ENCODE measurements at regions not wholly inside any gene's neighbourhood (a gene's known extent, or its start where the extent isn't known, plus 50 kb on each side); places are given as distances from the start of the nearest gene placed in this dataset.

GRCh38 chr2:16071865-16072637 is 131.7 kb downstream of the MYCN start:
- TF ChIP-seq CTCF (IDR thresholded peaks at IDR 0.05) (no peak), ZFX (IDR thresholded peaks at IDR 0.05; ENCODE audit: borderline replicate concordance) (no peak)

GRCh38 chr2:16071039-16071864 is 130.9 kb downstream of the MYCN start:
- TF ChIP-seq CTCF (IDR thresholded peaks at IDR 0.05) (no peak), ZFX (IDR thresholded peaks at IDR 0.05; ENCODE audit: borderline replicate concordance) (no peak)
- H3K27ac ChIP-seq: no peak overlapping the region

More at GRCh38 chr2:16071865-16072637, 131.7 kb downstream of the MYCN start:
- no peak overlapping the region for H3K27ac ChIP-seq

GRCh38 chr2:16070648-16070971 is 130.3 kb downstream of the MYCN start:
- H3K27ac ChIP-seq: no peak overlapping the region
- TF ChIP-seq CTCF (IDR thresholded peaks at IDR 0.05): no peak
- TF ChIP-seq ZFX (IDR thresholded peaks at IDR 0.05; ENCODE audit: borderline replicate concordance): no peak

- no peak overlapping the region for H3K27ac ChIP-seq
- TF ChIP-seq ZFX (IDR thresholded peaks at IDR 0.05; ENCODE audit: borderline replicate concordance): no peak
- no peak for TF ChIP-seq CTCF (IDR thresholded peaks at IDR 0.05)
Measured at GRCh38 chr2:16069933-16070647, 129.7 kb downstream of the MYCN start.

GRCh38 chr2:16069663-16069932 is 129.2 kb downstream of the MYCN start:
- no peak overlapping the region for H3K27ac ChIP-seq
- TF ChIP-seq CTCF (IDR thresholded peaks at IDR 0.05) (no peak), ZFX (IDR thresholded peaks at IDR 0.05; ENCODE audit: borderline replicate concordance) (no peak)

- TF ChIP-seq ZFX (IDR thresholded peaks at IDR 0.05; ENCODE audit: borderline replicate concordance) (no peak), CTCF (IDR thresholded peaks at IDR 0.05) (no peak)
- no peak overlapping the region for H3K27ac ChIP-seq
Measured at GRCh38 chr2:16068552-16068940, 128.2 kb downstream of the MYCN start.

Data from 22Rv1 (cell line).